ENCODE measurements at regions not wholly inside any gene's neighbourhood (a gene's known extent, or its start where the extent isn't known, plus 50 kb on each side); places are given as distances from the start of the nearest gene placed in this dataset.

- Histone ChIP-seq H3K9me3 (ENCODE audit: control insufficient read depth in 1 of 2, insufficient read depth in 1 of 2, low read length in 2 of 2) (no peaks in the 10 kb centered on the region), H3K4me1 (ENCODE audit: insufficient read depth, low read length) (no peaks in the 10 kb centered on the region), H3K36me3 (ENCODE audit: insufficient read depth, low read length) (no peaks in the 10 kb centered on the region), H3K4me3 (ENCODE audit: low read length) (no peak overlapping the region), H3K27ac (ENCODE audit: low read depth in 1 of 2, low read length in 2 of 2) (no peak overlapping the region), H3K27me3 (ENCODE audit: control insufficient read depth in 1 of 2, insufficient read depth in 2 of 2, low read length in 2 of 2) (peaks cover 0 to 11% of the 10 kb centered on the region in 2 experiments)
- intact Hi-C loops (cut with DNase I, micrococcal nuclease), result no loop called here
- H3K4me1 Mint-ChIP-seq (ENCODE audit: low read depth), result no peaks in the 10 kb centered on the region
- DNase-seq (no peak), ATAC-seq (ENCODE audit: poor library complexity) (no peak)
- H3K4me3 Mint-ChIP-seq, result no peak overlapping the region
- ChIA-PET POLR2A (no interaction called here), CTCF (no interaction called here)
- no peak overlapping the region for H3K27ac Mint-ChIP-seq
- no peaks in the 10 kb centered on the region for H3K36me3 Mint-ChIP-seq (ENCODE audit: low read depth)
- TF ChIP-seq, protein P1, sequence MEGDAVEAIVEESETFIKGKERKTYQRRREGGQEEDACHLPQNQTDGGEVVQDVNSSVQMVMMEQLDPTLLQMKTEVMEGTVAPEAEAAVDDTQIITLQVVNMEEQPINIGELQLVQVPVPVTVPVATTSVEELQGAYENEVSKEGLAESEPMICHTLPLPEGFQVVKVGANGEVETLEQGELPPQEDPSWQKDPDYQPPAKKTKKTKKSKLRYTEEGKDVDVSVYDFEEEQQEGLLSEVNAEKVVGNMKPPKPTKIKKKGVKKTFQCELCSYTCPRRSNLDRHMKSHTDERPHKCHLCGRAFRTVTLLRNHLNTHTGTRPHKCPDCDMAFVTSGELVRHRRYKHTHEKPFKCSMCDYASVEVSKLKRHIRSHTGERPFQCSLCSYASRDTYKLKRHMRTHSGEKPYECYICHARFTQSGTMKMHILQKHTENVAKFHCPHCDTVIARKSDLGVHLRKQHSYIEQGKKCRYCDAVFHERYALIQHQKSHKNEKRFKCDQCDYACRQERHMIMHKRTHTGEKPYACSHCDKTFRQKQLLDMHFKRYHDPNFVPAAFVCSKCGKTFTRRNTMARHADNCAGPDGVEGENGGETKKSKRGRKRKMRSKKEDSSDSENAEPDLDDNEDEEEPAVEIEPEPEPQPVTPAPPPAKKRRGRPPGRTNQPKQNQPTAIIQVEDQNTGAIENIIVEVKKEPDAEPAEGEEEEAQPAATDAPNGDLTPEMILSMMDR (IDR thresholded peaks at IDR 0.05), result no peak
- no peaks in the 10 kb centered on the region for H3K9me3 Mint-ChIP-seq
- peaks cover 40% of the 10 kb centered on the region for H3K27me3 Mint-ChIP-seq
These were observed 160.2 kb downstream of the QRSL1 start for GRCh38 chr6:106789428-106790148.

DNA sequence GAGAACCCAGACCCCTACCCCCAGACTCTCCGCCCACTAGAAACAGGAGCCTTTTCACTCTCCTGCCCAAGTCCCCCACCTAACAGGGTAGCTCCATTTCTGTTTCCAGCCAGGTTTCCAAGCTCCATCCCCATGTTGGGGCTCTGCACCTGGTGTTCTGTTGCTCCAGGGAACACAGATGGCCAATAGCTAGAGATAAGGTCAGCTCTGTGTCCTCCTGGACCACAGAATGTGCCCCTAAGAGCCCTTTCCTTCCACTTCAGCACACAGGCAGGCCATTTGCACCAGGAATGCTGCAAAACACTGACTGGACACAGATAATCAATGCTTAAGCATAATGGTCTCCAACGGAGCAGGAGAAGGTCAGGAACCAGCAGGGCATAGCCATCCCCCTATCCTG is 159.4 kb downstream of the QRSL1 start:
- POLR2A ChIA-PET, result no interaction called here
- H3K27ac Mint-ChIP-seq, result no peak overlapping the region
- intact Hi-C loops (cut with DNase I, micrococcal nuclease), result no loop called here

GRCh38 chr6:106787327-106788196 is 158.2 kb downstream of the QRSL1 start:
- H3K27me3 ChIP-seq (ENCODE audit: control insufficient read depth in 1 of 2, insufficient read depth in 2 of 2, low read length in 2 of 2), result peaks cover 0 to 5% of the 10 kb centered on the region in 2 experiments
- no peaks in the 10 kb centered on the region for H3K9me3 ChIP-seq (ENCODE audit: control insufficient read depth in 1 of 2, insufficient read depth in 1 of 2, low read length in 2 of 2)
- ATAC-seq (ENCODE audit: poor library complexity) (no peak), DNase-seq (no peak)
- Mint-ChIP-seq H3K27ac (no peak overlapping the region), H3K4me3 (no peak overlapping the region), H3K36me3 (ENCODE audit: low read depth) (no peaks in the 10 kb centered on the region), H3K27me3 (peaks cover 29% of the 10 kb centered on the region), H3K4me1 (ENCODE audit: low read depth) (no peaks in the 10 kb centered on the region), H3K9me3 (no peaks in the 10 kb centered on the region)
- no peak overlapping the region for H3K4me3 ChIP-seq (ENCODE audit: low read length)
- no peak overlapping the region for H3K27ac ChIP-seq (ENCODE audit: low read depth in 1 of 2, low read length in 2 of 2)
- no peaks in the 10 kb centered on the region for H3K4me1 ChIP-seq (ENCODE audit: insufficient read depth, low read length)
- intact Hi-C loops (cut with DNase I, micrococcal nuclease), result no loop called here
- no peaks in the 10 kb centered on the region for H3K36me3 ChIP-seq (ENCODE audit: insufficient read depth, low read length)
- ChIA-PET POLR2A (no interaction called here), CTCF (no interaction called here)
- TF ChIP-seq, protein P1 (IDR thresholded peaks at IDR 0.05), result no peak

More for the DNA sequence above, 159.4 kb downstream of the QRSL1 start:
- TF ChIP-seq, protein P1 (IDR thresholded peaks at IDR 0.05), result no peak
- no peaks in the 10 kb centered on the region for H3K36me3 Mint-ChIP-seq (ENCODE audit: low read depth)
- no peak overlapping the region for H3K4me3 Mint-ChIP-seq
- H3K36me3 ChIP-seq (ENCODE audit: insufficient read depth, low read length), result no peaks in the 10 kb centered on the region
- no peaks in the 10 kb centered on the region for H3K9me3 Mint-ChIP-seq
- H3K27ac ChIP-seq (ENCODE audit: low read depth in 1 of 2, low read length in 2 of 2), result no peak overlapping the region
- H3K27me3 ChIP-seq (ENCODE audit: control insufficient read depth in 1 of 2, insufficient read depth in 2 of 2, low read length in 2 of 2), result peaks cover 0 to 11% of the 10 kb centered on the region in 2 experiments
- DNase-seq (no peak), ATAC-seq (ENCODE audit: poor library complexity) (no peak)
- no peaks in the 10 kb centered on the region for H3K4me1 Mint-ChIP-seq (ENCODE audit: low read depth)
- peaks cover 33% of the 10 kb centered on the region for H3K27me3 Mint-ChIP-seq
- no peaks in the 10 kb centered on the region for H3K4me1 ChIP-seq (ENCODE audit: insufficient read depth, low read length)
- H3K4me3 ChIP-seq (ENCODE audit: low read length), result no peak overlapping the region
- CTCF ChIA-PET, result no interaction called here
- no peaks in the 10 kb centered on the region for H3K9me3 ChIP-seq (ENCODE audit: control insufficient read depth in 1 of 2, insufficient read depth in 1 of 2, low read length in 2 of 2)
